DOHH2 (cell line): ENCODE measurements at regions not wholly inside any gene's neighbourhood (a gene's known extent, or its start where the extent isn't known, plus 50 kb on each side); places are given as distances from the start of the nearest gene placed in this dataset.
A peak's percentile ranks its signal among the peaks of the same experiment; 100 is the strongest.

ENCODE experiments used
- H3F3A ChIP-seq: fragments of 200-600 bp; sonication (generic), shearing (Covaris generic); 2 replicates; pipeline ENCODE4 v1.6.0; 2016; ENCODE audit warnings: antibody characterized with exemption, mild to moderate bottlenecking; ENCODE audit not compliant: control insufficient read depth, insufficient read depth
- H3K27ac ChIP-seq: fragments of 200-600 bp; sonication (generic); 2 replicates; pipeline ENCODE4 v1.5.1; 2014; ENCODE audit warnings: low read depth, mild to moderate bottlenecking, low read length, moderate library complexity
- H3K27me3 ChIP-seq: fragments of 200-600 bp; sonication (generic); 2 replicates; pipeline ENCODE4 v1.6.1; 2014; ENCODE audit warnings: mild to moderate bottlenecking, low read length, mixed read lengths; ENCODE audit not compliant: control insufficient read depth
- H3K36me3 ChIP-seq: fragments of 200-600 bp; sonication (generic); 2 replicates; pipeline ENCODE4 v1.6.1; 2014; ENCODE audit warnings: mild to moderate bottlenecking, low read length, moderate library complexity, mixed read lengths; ENCODE audit not compliant: control insufficient read depth
- H3K4me1 ChIP-seq: fragments of 200-600 bp; sonication (generic); 2 replicates; pipeline ENCODE4 v1.6.1; 2014; ENCODE audit warnings: mild to moderate bottlenecking, low read length, mixed read lengths; ENCODE audit not compliant: control insufficient read depth
- H3K4me2 ChIP-seq: fragments of 200-600 bp; sonication (generic); 2 replicates; pipeline ENCODE4 v1.6.0; 2014; ENCODE audit warnings: mild to moderate bottlenecking, low read length, moderate library complexity
- H3K4me3 ChIP-seq: fragments of 200-600 bp; sonication (generic); 2 replicates; pipeline ENCODE4 v1.5.1; 2014; ENCODE audit warnings: mild to moderate bottlenecking, low read length, mixed read lengths
- H3K79me2 ChIP-seq: fragments of 200-600 bp; sonication (generic); 2 replicates; pipeline ENCODE4 v1.6.1; 2014; ENCODE audit warnings: mild to moderate bottlenecking, low read length, mixed read lengths; ENCODE audit not compliant: control insufficient read depth
- H3K9me2 ChIP-seq: fragments of 200-600 bp; sonication (generic); replicated peaks from 2 replicates; pipeline ENCODE4 v1.6.1; 2014; ENCODE audit warnings: mild to moderate bottlenecking, low read length, mixed read lengths; ENCODE audit not compliant: control insufficient read depth
- H3K9me3 ChIP-seq: fragments of 200-600 bp; sonication (generic); 2 replicates; pipeline ENCODE4 v1.6.1; 2014; ENCODE audit warnings: antibody characterized with exemption, low read length, mixed read lengths; ENCODE audit not compliant: control insufficient read depth, insufficient read depth
- H4K20me1 ChIP-seq: fragments of 200-600 bp; sonication (generic); 2 replicates; pipeline ENCODE4 v1.6.0; 2014; ENCODE audit warnings: low read depth, mild to moderate bottlenecking, antibody characterized with exemption, low read length, moderate library complexity; ENCODE audit not compliant: control insufficient read depth, insufficient read depth
- CTCF ChIP-seq: fragments of 200-600 bp; sonication (generic); IDR thresholded peaks from one replicate; pipeline ENCODE4 v1.5.1; 2014; ENCODE audit warnings: antibody characterized with exemption, mild to moderate bottlenecking, low read depth, low read length; ENCODE audit not compliant: poor library complexity, severe bottlenecking
- EZH2phosphoT487 ChIP-seq: fragments of 200-600 bp; sonication (generic); IDR thresholded peaks from 2 replicates; pipeline ENCODE4 v1.6.1; 2017; ENCODE audit warnings: borderline replicate concordance, mild to moderate bottlenecking, antibody characterized with exemption, low read length, moderate library complexity, mixed read lengths

DNA sequence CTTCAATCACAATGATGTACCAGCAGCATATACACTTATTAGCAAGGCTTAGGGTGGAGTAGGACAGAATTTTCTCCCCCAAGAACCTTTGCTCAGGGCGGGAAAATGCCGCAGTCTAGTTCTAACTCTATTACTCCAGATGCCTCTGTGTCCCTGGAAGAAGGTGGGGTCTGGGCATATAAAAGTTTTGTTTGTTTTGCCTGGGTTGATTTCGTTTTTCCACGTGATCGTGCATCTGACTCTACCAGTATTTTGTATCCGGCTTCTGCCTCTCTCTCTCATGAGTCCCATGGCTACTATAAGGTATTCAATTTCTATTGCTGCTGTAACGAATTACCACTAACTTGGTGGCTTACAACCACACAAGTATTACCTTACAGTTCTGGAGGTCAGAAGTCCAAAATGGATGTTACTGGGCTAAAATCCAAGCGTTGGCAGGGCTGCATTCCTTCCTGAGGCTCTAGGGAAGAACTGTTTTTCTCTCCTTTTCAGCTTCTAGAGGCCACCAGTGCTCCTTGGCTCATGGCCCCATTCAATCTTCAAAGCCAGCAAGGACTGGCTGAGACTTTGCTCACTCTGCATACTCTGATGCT lies 181.2 kb upstream of the PRSS58 start:
- no peaks in the 10 kb centered on the region for H3F3A ChIP-seq
- H3K4me2 ChIP-seq = no peak overlapping the region
- no peaks in the 10 kb centered on the region for H3K36me3 ChIP-seq
- no peaks in the 10 kb centered on the region for H4K20me1 ChIP-seq
- no peak overlapping the region for H3K27ac ChIP-seq
- H3K27me3 ChIP-seq = peaks cover 34% of the 10 kb centered on the region
- no peaks in the 10 kb centered on the region for H3K9me2 ChIP-seq
- no peak overlapping the region for H3K4me3 ChIP-seq
- H3K79me2 ChIP-seq = no peaks in the 10 kb centered on the region
- H3K4me1 ChIP-seq = no peaks in the 10 kb centered on the region
- H3K9me3 ChIP-seq = no peaks in the 10 kb centered on the region
- TF ChIP-seq CTCF (no peak), EZH2phosphoT487 (no peak)

DNA sequence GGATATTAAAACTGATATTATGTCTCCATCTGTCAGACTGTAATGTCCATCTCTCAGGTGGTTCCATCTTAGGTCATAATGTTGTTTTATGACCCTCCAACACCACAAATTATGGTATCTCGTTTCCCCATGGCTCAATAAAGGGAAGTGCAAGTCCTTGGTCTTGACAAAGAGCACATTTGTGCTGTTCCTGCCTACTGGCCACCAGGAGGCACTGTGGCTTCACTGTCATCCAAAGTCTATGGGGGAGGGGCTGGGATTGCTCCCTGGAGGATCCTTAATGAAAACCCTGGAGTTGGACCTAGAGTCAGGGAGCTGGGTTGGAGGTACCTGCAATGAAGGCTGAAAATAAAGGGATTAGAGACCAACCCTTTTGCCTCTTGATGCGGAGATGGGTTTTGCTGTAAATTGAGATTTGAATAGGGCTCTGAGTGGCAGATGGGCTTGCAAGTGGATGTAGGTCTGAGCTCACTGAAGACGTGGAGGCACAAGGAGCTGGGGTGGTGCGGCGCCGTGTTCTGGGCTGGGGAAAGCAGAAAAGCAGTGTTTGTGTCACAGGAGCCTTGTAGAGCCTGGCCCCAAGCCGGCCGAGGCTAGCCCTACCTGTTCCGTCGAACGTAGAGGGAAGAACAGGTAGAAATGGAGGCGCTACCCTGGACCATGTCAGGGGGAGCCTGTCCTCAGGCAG lies 180.5 kb upstream of the PRSS58 start:
- Histone ChIP-seq H3K9me2 (no peaks in the 10 kb centered on the region), H3K79me2 (no peaks in the 10 kb centered on the region), H3K4me3 (no peak overlapping the region), H4K20me1 (no peaks in the 10 kb centered on the region), H3K9me3 (no peaks in the 10 kb centered on the region), H3F3A (no peaks in the 10 kb centered on the region), H3K36me3 (no peaks in the 10 kb centered on the region), H3K27me3 (peaks cover 31% of the 10 kb centered on the region), H3K27ac (no peak overlapping the region), H3K4me2 (no peak overlapping the region), H3K4me1 (no peaks in the 10 kb centered on the region)
- TF ChIP-seq EZH2phosphoT487 = no peak
- TF ChIP-seq CTCF = peak; percentile 93

GRCh38 chr7:142437741-142438140 lies 179.9 kb upstream of the PRSS58 start:
- no peak for TF ChIP-seq CTCF
- TF ChIP-seq EZH2phosphoT487 = no peak
- Histone ChIP-seq H3K9me2 (no peaks in the 10 kb centered on the region), H3K27me3 (peaks cover 27% of the 10 kb centered on the region), H3K36me3 (no peaks in the 10 kb centered on the region), H3K79me2 (no peaks in the 10 kb centered on the region), H3K27ac (no peak overlapping the region), H3F3A (no peaks in the 10 kb centered on the region), H3K9me3 (no peaks in the 10 kb centered on the region), H4K20me1 (no peaks in the 10 kb centered on the region), H3K4me1 (no peaks in the 10 kb centered on the region), H3K4me2 (no peak overlapping the region), H3K4me3 (no peak overlapping the region)
